Stimulated activated naive CD8-positive, alpha-beta T cell treated with anti-CD3 and anti-CD28 coated beads, Interleukin-15, amount 100 ng/mL, for 72 hours (primary cell): ENCODE measurements at regions not wholly inside any gene's neighbourhood (a gene's known extent, or its start where the extent isn't known, plus 50 kb on each side); places are given as distances from the start of the nearest gene placed in this dataset.

Experiments used
- ATAC-seq: fragments of 150-1000 bp; cut with Tn5 transposase; 2 replicates; pipeline ENCODE4 v1.10.0; 2021; ENCODE audit warnings: mild to moderate bottlenecking, moderate library complexity
- DNase-seq, 2 donors: peaks; one replicate each; pipeline ENCODE4 v3.0.0; 2021 to 2022
- H3K27ac Mint-ChIP-seq, 2 donors: one replicate each; pipeline ENCODE4 v1.8.0; 2022; ENCODE audit warnings: mild to moderate bottlenecking in 2 of 2, mixed read lengths in 2 of 2, moderate library complexity in 2 of 2
- H3K27me3 Mint-ChIP-seq: one replicate; pipeline ENCODE4 v1.8.0; 2022; ENCODE audit warnings: mixed read lengths
- H3K4me1 Mint-ChIP-seq: one replicate; pipeline ENCODE4 v1.8.0; 2022; ENCODE audit warnings: mild to moderate bottlenecking, mixed read lengths
- H3K4me3 Mint-ChIP-seq, 2 donors: one replicate each; pipeline ENCODE4 v1.8.0; 2022; ENCODE audit warnings: mild to moderate bottlenecking in 2 of 2, mixed read lengths in 2 of 2, moderate library complexity in 1 of 2
- H3K9me3 Mint-ChIP-seq, 2 donors: one replicate each; pipeline ENCODE4 v1.8.0; 2022; ENCODE audit warnings: mixed read lengths in 2 of 2

GRCh38 chr5:125026867-125027731, 280.7 kb upstream of the ZNF608 start:
- H3K4me1 Mint-ChIP-seq = no peaks in the 10 kb centered on the region
- no peak for DNase-seq
- no peak overlapping the region for H3K4me3 Mint-ChIP-seq
- no peak overlapping the region for H3K27ac Mint-ChIP-seq
- no peaks in the 10 kb centered on the region for H3K9me3 Mint-ChIP-seq
- ATAC-seq = no peak
- no peaks in the 10 kb centered on the region for H3K27me3 Mint-ChIP-seq

GRCh38 chr5:125032286-125032685, 285.8 kb upstream of the ZNF608 start:
- H3K4me3 Mint-ChIP-seq = no peak overlapping the region
- ATAC-seq (no peak), DNase-seq (no peak)
- H3K27me3 Mint-ChIP-seq = no peaks in the 10 kb centered on the region
- no peaks in the 10 kb centered on the region for H3K4me1 Mint-ChIP-seq
- no peak overlapping the region for H3K27ac Mint-ChIP-seq
- H3K9me3 Mint-ChIP-seq = no peaks in the 10 kb centered on the region

GRCh38 chr5:125033602-125034001, 287.2 kb upstream of the ZNF608 start:
- no peak for DNase-seq
- Mint-ChIP-seq H3K4me3 (no peak overlapping the region), H3K27me3 (no peaks in the 10 kb centered on the region), H3K9me3 (no peaks in the 10 kb centered on the region), H3K4me1 (no peaks in the 10 kb centered on the region), H3K27ac (no peak overlapping the region)
- no peak for ATAC-seq

GRCh38 chr5:125034331-125034730, 287.9 kb upstream of the ZNF608 start:
- no peak for ATAC-seq
- no peak for DNase-seq
- Mint-ChIP-seq H3K27ac (no peak overlapping the region), H3K9me3 (peaks cover 0 to 3% of the 10 kb centered on the region in 2 donors), H3K4me3 (no peak overlapping the region), H3K4me1 (no peaks in the 10 kb centered on the region), H3K27me3 (no peaks in the 10 kb centered on the region)

GRCh38 chr5:125036494-125036893, 290.1 kb upstream of the ZNF608 start:
- peaks cover 0 to 7% of the 10 kb centered on the region in 2 donors for H3K9me3 Mint-ChIP-seq
- no peaks in the 10 kb centered on the region for H3K4me1 Mint-ChIP-seq
- DNase-seq = no peak
- H3K27ac Mint-ChIP-seq = no peak overlapping the region
- no peak for ATAC-seq
- H3K4me3 Mint-ChIP-seq = no peak overlapping the region
- no peaks in the 10 kb centered on the region for H3K27me3 Mint-ChIP-seq

- DNase-seq (no peak), ATAC-seq (no peak)
- Mint-ChIP-seq H3K4me1 (no peaks in the 10 kb centered on the region), H3K27me3 (no peaks in the 10 kb centered on the region), H3K27ac (no peak overlapping the region), H3K4me3 (no peak overlapping the region), H3K9me3 (peaks cover 0 to 7% of the 10 kb centered on the region in 2 donors)
Measured at GRCh38 chr5:125037020-125037419, 290.6 kb upstream of the ZNF608 start.

GRCh38 chr5:125037530-125037929, 291.1 kb upstream of the ZNF608 start:
- ATAC-seq (no peak), DNase-seq (no peak)
- H3K27ac Mint-ChIP-seq = no peak overlapping the region
- no peaks in the 10 kb centered on the region for H3K27me3 Mint-ChIP-seq
- H3K4me3 Mint-ChIP-seq = no peak overlapping the region
- peaks cover 0 to 7% of the 10 kb centered on the region in 2 donors for H3K9me3 Mint-ChIP-seq
- H3K4me1 Mint-ChIP-seq = no peaks in the 10 kb centered on the region

- DNase-seq = no peak
- peaks cover 0 to 7% of the 10 kb centered on the region in 2 donors for H3K9me3 Mint-ChIP-seq
- no peak overlapping the region for H3K4me3 Mint-ChIP-seq
- H3K4me1 Mint-ChIP-seq = no peaks in the 10 kb centered on the region
- H3K27ac Mint-ChIP-seq = peak overlapping the region in 1 of 2 donors; percentile 76
- no peaks in the 10 kb centered on the region for H3K27me3 Mint-ChIP-seq
- ATAC-seq = no peak
Measured at GRCh38 chr5:125038477-125038876, 292.0 kb upstream of the ZNF608 start.

- Mint-ChIP-seq H3K4me3 (no peak overlapping the region), H3K9me3 (peaks cover 0 to 7% of the 10 kb centered on the region in 2 donors), H3K27ac (no peak overlapping the region), H3K4me1 (no peaks in the 10 kb centered on the region), H3K27me3 (no peaks in the 10 kb centered on the region)
- DNase-seq (no peak), ATAC-seq (no peak)
Measured at GRCh38 chr5:125041798-125042197, 295.4 kb upstream of the ZNF608 start.

GRCh38 chr5:125042261-125042890, 295.9 kb upstream of the ZNF608 start:
- H3K4me3 Mint-ChIP-seq = no peak overlapping the region
- H3K27me3 Mint-ChIP-seq = no peaks in the 10 kb centered on the region
- DNase-seq (no peak), ATAC-seq (no peak)
- no peaks in the 10 kb centered on the region for H3K4me1 Mint-ChIP-seq
- peaks cover 0 to 7% of the 10 kb centered on the region in 2 donors for H3K9me3 Mint-ChIP-seq
- no peak overlapping the region for H3K27ac Mint-ChIP-seq

- no peaks in the 10 kb centered on the region for H3K27me3 Mint-ChIP-seq
- H3K27ac Mint-ChIP-seq = no peak overlapping the region
- ATAC-seq = no peak
- H3K4me1 Mint-ChIP-seq = no peaks in the 10 kb centered on the region
- no peak overlapping the region for H3K4me3 Mint-ChIP-seq
- H3K9me3 Mint-ChIP-seq = peaks cover 0 to 7% of the 10 kb centered on the region in 2 donors
- no peak for DNase-seq
Measured at GRCh38 chr5:125043781-125044391, 297.4 kb upstream of the ZNF608 start.

GRCh38 chr5:125044491-125045282, 298.2 kb upstream of the ZNF608 start:
- H3K9me3 Mint-ChIP-seq = peaks cover 0 to under 1% of the 10 kb centered on the region in 2 donors
- no peak overlapping the region for H3K4me3 Mint-ChIP-seq
- H3K27me3 Mint-ChIP-seq = no peaks in the 10 kb centered on the region
- ATAC-seq (no peak), DNase-seq (no peak)
- H3K4me1 Mint-ChIP-seq = no peaks in the 10 kb centered on the region
- no peak overlapping the region for H3K27ac Mint-ChIP-seq

GRCh38 chr5:125045646-125046045, 299.2 kb upstream of the ZNF608 start:
- no peak for ATAC-seq
- Mint-ChIP-seq H3K27me3 (no peaks in the 10 kb centered on the region), H3K9me3 (no peaks in the 10 kb centered on the region), H3K4me3 (no peak overlapping the region), H3K27ac (peak overlapping the region in 1 of 2 donors; percentile 80), H3K4me1 (no peaks in the 10 kb centered on the region)
- DNase-seq = no peak

- no peak overlapping the region for H3K4me3 Mint-ChIP-seq
- H3K27ac Mint-ChIP-seq = no peak overlapping the region
- no peaks in the 10 kb centered on the region for H3K4me1 Mint-ChIP-seq
- H3K9me3 Mint-ChIP-seq = no peaks in the 10 kb centered on the region
- DNase-seq (no peak), ATAC-seq (no peak)
- H3K27me3 Mint-ChIP-seq = no peaks in the 10 kb centered on the region
Measured at GRCh38 chr5:125046838-125047237, 300.4 kb upstream of the ZNF608 start.

- H3K9me3 Mint-ChIP-seq = no peaks in the 10 kb centered on the region
- DNase-seq (no peak), ATAC-seq (no peak)
- no peak overlapping the region for H3K4me3 Mint-ChIP-seq
- no peaks in the 10 kb centered on the region for H3K4me1 Mint-ChIP-seq
- H3K27me3 Mint-ChIP-seq = no peaks in the 10 kb centered on the region
- no peak overlapping the region for H3K27ac Mint-ChIP-seq
Measured at GRCh38 chr5:125047871-125048270, 301.4 kb upstream of the ZNF608 start.
